H9 (cell line): ENCODE measurements at regions not wholly inside any gene's neighbourhood (a gene's known extent, or its start where the extent isn't known, plus 50 kb on each side); places are given as distances from the start of the nearest gene placed in this dataset.
A peak's percentile ranks its signal among the peaks of the same experiment; 100 is the strongest.

Experiments
- DNase-seq: peaks from one replicate; pipeline ENCODE4 v3.0.0-alpha.2; 2017
- H2AFZ ChIP-seq: one replicate; pipeline ENCODE4 v1.6.1; 2013; ENCODE audit warnings: mild to moderate bottlenecking, low read length, control low read depth, moderate library complexity
- H2AK5ac ChIP-seq: 2 replicates; pipeline ENCODE4 v1.6.1; 2013; ENCODE audit warnings: low read length, control low read depth, mixed read lengths; ENCODE audit not compliant: insufficient read length
- H2BK120ac ChIP-seq: one replicate; pipeline ENCODE4 v1.6.1; 2013; ENCODE audit warnings: low read depth, mild to moderate bottlenecking, low read length, control low read depth, inconsistent platforms; ENCODE audit not compliant: poor library complexity, severe bottlenecking
- H2BK12ac ChIP-seq: 2 replicates; pipeline ENCODE4 v1.6.1; 2013; ENCODE audit warnings: low read length, control low read depth, mixed read lengths, low read depth; ENCODE audit not compliant: insufficient read length
- H2BK15ac ChIP-seq: 2 replicates; pipeline ENCODE4 v1.6.1; 2013; ENCODE audit warnings: low read depth, low read length, control low read depth
- H2BK20ac ChIP-seq: one replicate; pipeline ENCODE4 v1.6.1; 2013; ENCODE audit warnings: low read depth, mild to moderate bottlenecking, low read length, control low read depth, inconsistent platforms; ENCODE audit not compliant: poor library complexity, severe bottlenecking
- H2BK5ac ChIP-seq: 2 replicates; pipeline ENCODE4 v1.6.1; 2013; ENCODE audit warnings: low read length, control low read depth, mixed read lengths; ENCODE audit not compliant: insufficient read length
- H3K14ac ChIP-seq: 2 replicates; pipeline ENCODE4 v1.6.1; 2013; ENCODE audit warnings: low read length, control low read depth; ENCODE audit not compliant: insufficient read depth
- H3K18ac ChIP-seq: 2 replicates; pipeline ENCODE4 v1.6.1; 2013; ENCODE audit warnings: low read depth, mild to moderate bottlenecking, mixed read lengths, low read length, control low read depth; ENCODE audit not compliant: insufficient read length
- H3K23ac ChIP-seq: 2 replicates; pipeline ENCODE4 v1.6.1; 2013; ENCODE audit warnings: low read length, control low read depth, mixed read lengths, low read depth; ENCODE audit not compliant: insufficient read length
- H3K23me2 ChIP-seq: 2 replicates; pipeline ENCODE4 v1.6.1; 2013; ENCODE audit warnings: low read depth, mild to moderate bottlenecking, mixed read lengths, low read length, control low read depth; ENCODE audit not compliant: insufficient read length, poor library complexity, severe bottlenecking
- H3K27ac ChIP-seq: 2 replicates; pipeline ENCODE4 v1.5.1; 2013; ENCODE audit warnings: low read length, control low read depth, mixed read lengths, low read depth; ENCODE audit not compliant: insufficient read length
- H3K27me3 ChIP-seq: 2 replicates; pipeline ENCODE4 v1.6.1; 2013; ENCODE audit warnings: low read length, control low read depth, inconsistent platforms; ENCODE audit not compliant: insufficient read depth
- H3K4ac ChIP-seq: 2 replicates; pipeline ENCODE4 v1.6.1; 2013; ENCODE audit warnings: low read depth, mild to moderate bottlenecking, control low read depth, inconsistent platforms, low read length, moderate library complexity
- H3K4me1 ChIP-seq: 2 replicates; pipeline ENCODE4 v1.6.1; 2013; ENCODE audit warnings: low read length, control low read depth, inconsistent platforms; ENCODE audit not compliant: insufficient read depth
- H3K4me2 ChIP-seq: 2 replicates; pipeline ENCODE4 v1.6.1; 2013; ENCODE audit warnings: low read length, control low read depth, mixed read lengths; ENCODE audit not compliant: insufficient read length, insufficient read depth
- H3K56ac ChIP-seq: 2 replicates; pipeline ENCODE4 v1.6.1; 2013; ENCODE audit warnings: low read depth, mild to moderate bottlenecking, mixed read lengths, low read length, control low read depth; ENCODE audit not compliant: insufficient read length
- H3K79me1 ChIP-seq: 2 replicates; pipeline ENCODE4 v1.6.1; 2013; ENCODE audit warnings: low read depth, mild to moderate bottlenecking, moderate library complexity, low read length, control low read depth, inconsistent platforms; ENCODE audit not compliant: insufficient read depth, poor library complexity, severe bottlenecking
- H3K79me2 ChIP-seq: 2 replicates; pipeline ENCODE4 v1.6.1; 2013; ENCODE audit warnings: low read length, control low read depth, inconsistent platforms; ENCODE audit not compliant: insufficient read depth
- H3K9ac ChIP-seq: 2 replicates; pipeline ENCODE4 v1.6.1; 2013; ENCODE audit warnings: low read length, control low read depth, mixed read lengths; ENCODE audit not compliant: insufficient read length; ENCODE audit errors: extremely low read depth
- H3K9me3 ChIP-seq: one replicate; pipeline ENCODE4 v1.6.1; 2013; ENCODE audit warnings: low read depth, low read length, inconsistent platforms; ENCODE audit not compliant: control insufficient read depth
- H3T11ph ChIP-seq: one replicate; pipeline ENCODE4 v1.6.1; 2013; ENCODE audit warnings: mild to moderate bottlenecking, low read length, control low read depth, inconsistent platforms
- H4K20me1 ChIP-seq: one replicate; pipeline ENCODE4 v1.6.1; 2013; ENCODE audit not compliant: control insufficient read depth, insufficient read length, insufficient read depth
- H4K5ac ChIP-seq: 2 replicates; pipeline ENCODE4 v1.6.1; 2013; ENCODE audit warnings: low read depth, mild to moderate bottlenecking, mixed read lengths, low read length, control low read depth; ENCODE audit not compliant: insufficient read length
- H4K8ac ChIP-seq: replicated peaks from 2 replicates; pipeline ENCODE4 v1.6.1; 2013; ENCODE audit warnings: low read length, control low read depth, mixed read lengths, low read depth; ENCODE audit not compliant: insufficient read length
- H4K91ac ChIP-seq: 2 replicates; pipeline ENCODE4 v1.6.1; 2013; ENCODE audit warnings: low read depth, mild to moderate bottlenecking, moderate library complexity, mixed read lengths, low read length, control low read depth; ENCODE audit not compliant: insufficient read length
- H3K27ac Mint-ChIP-seq, 3 experiments: 2 replicates in 2 of 3; 3 replicates in 1 of 3; pipeline ENCODE4 v1.8.0; 2020 to 2021; ENCODE audit warnings: mixed read lengths in 3 of 3, mild to moderate bottlenecking in 1 of 3, moderate library complexity in 1 of 3
- H3K27me3 Mint-ChIP-seq: 2 replicates; pipeline ENCODE4 v1.8.0; 2021; ENCODE audit warnings: low read depth, mild to moderate bottlenecking, moderate library complexity, mixed read lengths
- H3K36me3 Mint-ChIP-seq, 3 experiments: 2 replicates in 2 of 3; 3 replicates in 1 of 3; pipeline ENCODE4 v1.8.0; 2020 to 2021; ENCODE audit warnings: low read depth in 3 of 3, mixed read lengths in 3 of 3; ENCODE audit not compliant: insufficient read depth in 1 of 3
- H3K4me1 Mint-ChIP-seq, 2 experiments: 2 replicates each; pipeline ENCODE4 v1.8.0; 2020; ENCODE audit warnings: mixed read lengths in 2 of 2
- H3K4me3 Mint-ChIP-seq, 2 experiments: 2 replicates in 1 of 2; 3 replicates in 1 of 2; pipeline ENCODE4 v1.8.0; 2020 to 2021; ENCODE audit warnings: mild to moderate bottlenecking in 2 of 2, mixed read lengths in 2 of 2, moderate library complexity in 1 of 2
- H3K9me3 Mint-ChIP-seq, 2 experiments: 2 replicates in 1 of 2; 3 replicates in 1 of 2; pipeline ENCODE4 v1.8.0; 2020; ENCODE audit warnings: mild to moderate bottlenecking in 2 of 2, mixed read lengths in 2 of 2, moderate library complexity in 1 of 2
- WGBS: extraction: QIAGEN DNeasy Blood & Tissue Kit; methylation state at CpG from one replicate; pipeline ENCODE4 v1.1.7; 2013; ENCODE audit warnings: missing lambda C conversion rate, low lambda C conversion rate, mixed read lengths; ENCODE audit not compliant: insufficient read length; ENCODE audit errors: extremely low coverage; 5-methylcytosine and 5-hydroxymethylcytosine counted together
- TF ChIP-seq, protein P1 (sequence below): fragments of 200-600 bp; sonication (generic); conservative IDR thresholded peaks from 3 replicates; pipeline ENCODE4 v1.8.0; 2021; ENCODE audit warnings: antibody characterized with exemption, mild to moderate bottlenecking

DNA sequence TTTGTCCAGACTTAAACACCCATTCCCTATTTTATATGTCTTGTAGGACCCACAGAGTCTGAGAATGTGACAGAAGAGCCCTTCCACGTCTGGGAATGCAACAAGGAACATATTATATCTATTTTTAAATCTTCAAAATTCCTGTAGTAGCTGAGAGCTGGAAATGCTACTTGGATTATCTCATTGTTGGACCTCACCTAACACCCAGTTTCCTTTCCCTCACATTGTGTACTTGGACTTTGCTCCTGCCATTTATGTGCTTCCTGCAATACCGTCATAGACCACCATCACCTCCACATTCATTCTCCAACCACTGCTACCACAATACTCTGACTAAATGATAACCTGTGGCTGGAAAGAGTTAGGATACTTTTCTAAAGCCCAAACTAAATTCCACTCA, 335.4 kb downstream of the COL12A1 start:
- Histone ChIP-seq H3K9me3 (no peaks in the 10 kb centered on the region), H3K18ac (no peak overlapping the region), H3K4ac (no peak overlapping the region), H3K23me2 (no peaks in the 10 kb centered on the region), H2AK5ac (no peak overlapping the region), H3K79me1 (no peaks in the 10 kb centered on the region), H4K8ac (no peak overlapping the region), H3K4me2 (no peak overlapping the region), H2BK5ac (no peak overlapping the region), H4K20me1 (no peaks in the 10 kb centered on the region), H2BK15ac (no peak overlapping the region), H3K27me3 (no peaks in the 10 kb centered on the region), H3K9ac (no peak overlapping the region), H4K91ac (no peak overlapping the region), H3K4me1 (no peaks in the 10 kb centered on the region), H3K23ac (no peak overlapping the region), H3K27ac (no peak overlapping the region), H2AFZ (no peak overlapping the region), H4K5ac (no peak overlapping the region), H2BK120ac (no peak overlapping the region), H3K79me2 (no peaks in the 10 kb centered on the region), H2BK12ac (no peak overlapping the region), H3K56ac (no peak overlapping the region), H2BK20ac (no peak overlapping the region), H3K14ac (no peak overlapping the region), H3T11ph (no peak overlapping the region)
- H3K36me3 Mint-ChIP-seq, result no peaks in the 10 kb centered on the region; a peak in 1 of 7 replicates
- H3K4me3 Mint-ChIP-seq, result no peak overlapping the region
- H3K27me3 Mint-ChIP-seq, result no peaks in the 10 kb centered on the region
- H3K27ac Mint-ChIP-seq, result no peak overlapping the region
- TF ChIP-seq, protein P1, sequence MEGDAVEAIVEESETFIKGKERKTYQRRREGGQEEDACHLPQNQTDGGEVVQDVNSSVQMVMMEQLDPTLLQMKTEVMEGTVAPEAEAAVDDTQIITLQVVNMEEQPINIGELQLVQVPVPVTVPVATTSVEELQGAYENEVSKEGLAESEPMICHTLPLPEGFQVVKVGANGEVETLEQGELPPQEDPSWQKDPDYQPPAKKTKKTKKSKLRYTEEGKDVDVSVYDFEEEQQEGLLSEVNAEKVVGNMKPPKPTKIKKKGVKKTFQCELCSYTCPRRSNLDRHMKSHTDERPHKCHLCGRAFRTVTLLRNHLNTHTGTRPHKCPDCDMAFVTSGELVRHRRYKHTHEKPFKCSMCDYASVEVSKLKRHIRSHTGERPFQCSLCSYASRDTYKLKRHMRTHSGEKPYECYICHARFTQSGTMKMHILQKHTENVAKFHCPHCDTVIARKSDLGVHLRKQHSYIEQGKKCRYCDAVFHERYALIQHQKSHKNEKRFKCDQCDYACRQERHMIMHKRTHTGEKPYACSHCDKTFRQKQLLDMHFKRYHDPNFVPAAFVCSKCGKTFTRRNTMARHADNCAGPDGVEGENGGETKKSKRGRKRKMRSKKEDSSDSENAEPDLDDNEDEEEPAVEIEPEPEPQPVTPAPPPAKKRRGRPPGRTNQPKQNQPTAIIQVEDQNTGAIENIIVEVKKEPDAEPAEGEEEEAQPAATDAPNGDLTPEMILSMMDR, result peak; percentile 39; the same call in 2 of the 3 replicates
- no peaks in the 10 kb centered on the region for H3K4me1 Mint-ChIP-seq
- H3K9me3 Mint-ChIP-seq, result no peaks in the 10 kb centered on the region; a peak in 1 of 5 replicates
- WGBS, result no CpG with 5 or more reads among the region's 2 CpGs
- no peak for DNase-seq
